ENCODE measurements at regions not wholly inside any gene's neighbourhood (a gene's known extent, or its start where the extent isn't known, plus 50 kb on each side); places are given as distances from the start of the nearest gene placed in this dataset.

DNA sequence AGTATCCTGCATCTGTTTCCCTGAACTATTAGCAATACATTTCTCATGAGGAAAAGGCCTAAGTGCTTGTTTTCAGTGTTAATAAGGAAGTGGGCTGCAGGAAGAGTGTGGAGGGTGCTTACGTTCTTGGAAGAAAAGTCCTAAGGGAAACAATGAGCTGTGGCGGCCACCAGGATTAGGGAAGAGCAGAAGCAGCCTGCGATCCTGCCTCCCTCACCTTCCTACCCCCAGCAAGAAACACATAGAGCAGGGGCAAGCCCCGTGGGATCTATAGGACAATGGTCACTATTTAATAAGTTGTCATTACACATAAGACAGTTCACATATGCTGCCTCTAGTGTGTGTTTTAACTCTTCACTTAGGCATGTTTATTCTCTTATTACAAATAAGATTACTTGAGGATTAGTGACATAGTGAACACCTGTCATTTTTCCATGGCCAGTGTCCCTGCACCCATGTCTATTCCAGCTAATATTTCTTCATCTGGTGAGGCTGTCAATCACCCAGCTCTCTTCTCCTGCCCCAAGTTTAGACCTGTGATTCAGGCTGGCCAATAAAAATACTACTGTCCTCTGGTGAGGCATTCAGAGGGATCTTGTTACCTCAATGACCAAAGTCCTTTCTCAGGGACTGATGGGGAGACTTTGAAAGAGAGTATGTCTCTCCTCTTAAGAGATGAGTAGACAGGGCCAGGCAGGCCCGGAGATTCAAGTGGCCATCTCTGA, 510.9 kb upstream of the CELF4 start (continued):
- TF ChIP-seq SIN3A (conservative IDR thresholded peaks at IDR 0.05 in 1 of 2, IDR thresholded peaks at IDR 0.05 in 1 of 2; ENCODE audit: low read depth in 1 of 2, low read length in 2 of 2): no peak
- no peak for TF ChIP-seq EGR1 (IDR thresholded peaks at IDR 0.05; ENCODE audit: borderline replicate concordance, low read depth, low read length)
- TF ChIP-seq FOSL1 (IDR thresholded peaks at IDR 0.05; ENCODE audit: insufficient read depth, low read depth, low read length): no peak
- no peak for TF ChIP-seq TAF7 (optimal IDR thresholded peaks at IDR 0.05; ENCODE audit: borderline replicate concordance, low read depth, low read length)

All from H1 (cell line).